ENCODE measurements at regions not wholly inside any gene's neighbourhood (a gene's known extent, or its start where the extent isn't known, plus 50 kb on each side); places are given as distances from the start of the nearest gene placed in this dataset.

DNA sequence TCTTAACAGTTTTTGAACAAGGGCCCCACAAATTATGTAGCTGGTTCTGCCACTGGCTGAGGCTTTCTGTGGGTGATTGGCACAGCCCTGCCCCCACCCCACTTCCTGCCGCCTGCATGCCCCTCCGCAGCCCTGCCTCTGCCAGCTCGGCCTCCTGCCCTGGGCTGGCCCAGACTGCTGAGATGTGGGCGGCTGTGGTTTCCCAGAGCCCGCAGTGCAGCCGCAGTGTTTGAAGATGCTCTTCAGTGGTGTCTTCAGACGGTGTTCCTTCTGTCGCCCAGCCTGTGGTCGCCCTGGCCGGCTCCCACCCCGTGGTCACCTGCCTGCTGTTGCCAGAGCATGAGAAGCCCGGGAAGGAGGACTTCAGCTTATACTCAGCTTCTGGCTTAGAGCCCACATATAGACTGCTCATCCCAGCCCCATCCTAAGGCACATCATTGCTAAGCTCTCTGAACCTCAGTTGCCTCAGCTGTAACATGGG is 154.3 kb downstream of the VEGFA start (continued):
- TF ChIP-seq ZMIZ1 (IDR thresholded peaks at IDR 0.05; ENCODE audit: low read depth in 2 of 2, low read length in 2 of 2) = no peak
- TF ChIP-seq E2F1 (CRISPR knock-in tag; IDR thresholded peaks at IDR 0.05) = no peak
- TF ChIP-seq, protein P1, sequence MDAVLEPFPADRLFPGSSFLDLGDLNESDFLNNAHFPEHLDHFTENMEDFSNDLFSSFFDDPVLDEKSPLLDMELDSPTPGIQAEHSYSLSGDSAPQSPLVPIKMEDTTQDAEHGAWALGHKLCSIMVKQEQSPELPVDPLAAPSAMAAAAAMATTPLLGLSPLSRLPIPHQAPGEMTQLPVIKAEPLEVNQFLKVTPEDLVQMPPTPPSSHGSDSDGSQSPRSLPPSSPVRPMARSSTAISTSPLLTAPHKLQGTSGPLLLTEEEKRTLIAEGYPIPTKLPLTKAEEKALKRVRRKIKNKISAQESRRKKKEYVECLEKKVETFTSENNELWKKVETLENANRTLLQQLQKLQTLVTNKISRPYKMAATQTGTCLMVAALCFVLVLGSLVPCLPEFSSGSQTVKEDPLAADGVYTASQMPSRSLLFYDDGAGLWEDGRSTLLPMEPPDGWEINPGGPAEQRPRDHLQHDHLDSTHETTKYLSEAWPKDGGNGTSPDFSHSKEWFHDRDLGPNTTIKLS (IDR thresholded peaks at IDR 0.05; ENCODE audit: borderline replicate concordance, low read depth) = no peak
- no peak for TF ChIP-seq ZEB2 (IDR thresholded peaks at IDR 0.05)
- TF ChIP-seq, protein P2, sequence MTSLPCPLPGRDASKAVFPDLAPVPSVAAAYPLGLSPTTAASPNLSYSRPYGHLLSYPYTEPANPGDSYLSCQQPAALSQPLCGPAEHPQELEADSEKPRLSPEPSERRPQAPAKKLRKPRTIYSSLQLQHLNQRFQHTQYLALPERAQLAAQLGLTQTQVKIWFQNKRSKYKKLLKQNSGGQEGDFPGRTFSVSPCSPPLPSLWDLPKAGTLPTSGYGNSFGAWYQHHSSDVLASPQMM (CRISPR knock-in tag; IDR thresholded peaks at IDR 0.05) = no peak
- no peak for TF ChIP-seq HNRNPK (IDR thresholded peaks at IDR 0.05; ENCODE audit: low read depth, low read length, poor library complexity, severe bottlenecking)
- TF ChIP-seq KLF10 (CRISPR knock-in tag; IDR thresholded peaks at IDR 0.05) = no peak
- TF ChIP-seq NFE2L1 (tag; IDR thresholded peaks at IDR 0.05; ENCODE audit: borderline replicate concordance, low read depth) = no peak
- TF ChIP-seq HNRNPH1 (optimal IDR thresholded peaks at IDR 0.05; ENCODE audit: low read depth, low read length) = no peak
- TF ChIP-seq HMGN3 (IDR thresholded peaks at IDR 0.05; ENCODE audit: borderline replicate concordance, extremely low read depth, insufficient read length, low read depth, low read length) = no peak
- TF ChIP-seq KLF1 (tag; IDR thresholded peaks at IDR 0.05) = no peak
- TF ChIP-seq, protein P3, sequence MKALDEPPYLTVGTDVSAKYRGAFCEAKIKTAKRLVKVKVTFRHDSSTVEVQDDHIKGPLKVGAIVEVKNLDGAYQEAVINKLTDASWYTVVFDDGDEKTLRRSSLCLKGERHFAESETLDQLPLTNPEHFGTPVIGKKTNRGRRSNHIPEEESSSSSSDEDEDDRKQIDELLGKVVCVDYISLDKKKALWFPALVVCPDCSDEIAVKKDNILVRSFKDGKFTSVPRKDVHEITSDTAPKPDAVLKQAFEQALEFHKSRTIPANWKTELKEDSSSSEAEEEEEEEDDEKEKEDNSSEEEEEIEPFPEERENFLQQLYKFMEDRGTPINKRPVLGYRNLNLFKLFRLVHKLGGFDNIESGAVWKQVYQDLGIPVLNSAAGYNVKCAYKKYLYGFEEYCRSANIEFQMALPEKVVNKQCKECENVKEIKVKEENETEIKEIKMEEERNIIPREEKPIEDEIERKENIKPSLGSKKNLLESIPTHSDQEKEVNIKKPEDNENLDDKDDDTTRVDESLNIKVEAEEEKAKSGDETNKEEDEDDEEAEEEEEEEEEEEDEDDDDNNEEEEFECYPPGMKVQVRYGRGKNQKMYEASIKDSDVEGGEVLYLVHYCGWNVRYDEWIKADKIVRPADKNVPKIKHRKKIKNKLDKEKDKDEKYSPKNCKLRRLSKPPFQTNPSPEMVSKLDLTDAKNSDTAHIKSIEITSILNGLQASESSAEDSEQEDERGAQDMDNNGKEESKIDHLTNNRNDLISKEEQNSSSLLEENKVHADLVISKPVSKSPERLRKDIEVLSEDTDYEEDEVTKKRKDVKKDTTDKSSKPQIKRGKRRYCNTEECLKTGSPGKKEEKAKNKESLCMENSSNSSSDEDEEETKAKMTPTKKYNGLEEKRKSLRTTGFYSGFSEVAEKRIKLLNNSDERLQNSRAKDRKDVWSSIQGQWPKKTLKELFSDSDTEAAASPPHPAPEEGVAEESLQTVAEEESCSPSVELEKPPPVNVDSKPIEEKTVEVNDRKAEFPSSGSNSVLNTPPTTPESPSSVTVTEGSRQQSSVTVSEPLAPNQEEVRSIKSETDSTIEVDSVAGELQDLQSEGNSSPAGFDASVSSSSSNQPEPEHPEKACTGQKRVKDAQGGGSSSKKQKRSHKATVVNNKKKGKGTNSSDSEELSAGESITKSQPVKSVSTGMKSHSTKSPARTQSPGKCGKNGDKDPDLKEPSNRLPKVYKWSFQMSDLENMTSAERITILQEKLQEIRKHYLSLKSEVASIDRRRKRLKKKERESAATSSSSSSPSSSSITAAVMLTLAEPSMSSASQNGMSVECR (CRISPR knock-in tag; IDR thresholded peaks at IDR 0.05) = 0 out of 2 replicates have a peak, but pooled peaks have one; percentile 27
- no peak for TF ChIP-seq ZNF134 (CRISPR knock-in tag; conservative IDR thresholded peaks at IDR 0.05)
- TF ChIP-seq, protein P4, sequence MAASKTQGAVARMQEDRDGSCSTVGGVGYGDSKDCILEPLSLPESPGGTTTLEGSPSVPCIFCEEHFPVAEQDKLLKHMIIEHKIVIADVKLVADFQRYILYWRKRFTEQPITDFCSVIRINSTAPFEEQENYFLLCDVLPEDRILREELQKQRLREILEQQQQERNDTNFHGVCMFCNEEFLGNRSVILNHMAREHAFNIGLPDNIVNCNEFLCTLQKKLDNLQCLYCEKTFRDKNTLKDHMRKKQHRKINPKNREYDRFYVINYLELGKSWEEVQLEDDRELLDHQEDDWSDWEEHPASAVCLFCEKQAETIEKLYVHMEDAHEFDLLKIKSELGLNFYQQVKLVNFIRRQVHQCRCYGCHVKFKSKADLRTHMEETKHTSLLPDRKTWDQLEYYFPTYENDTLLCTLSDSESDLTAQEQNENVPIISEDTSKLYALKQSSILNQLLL (CRISPR knock-in tag; IDR thresholded peaks at IDR 0.05; ENCODE audit: borderline replicate concordance) = no peak
- TF ChIP-seq ZKSCAN8 (CRISPR knock-in tag; IDR thresholded peaks at IDR 0.05) = no peak

All from K562 (cell line).